ENCODE measurements at regions not wholly inside any gene's neighbourhood (a gene's known extent, or its start where the extent isn't known, plus 50 kb on each side); places are given as distances from the start of the nearest gene placed in this dataset.

DNA sequence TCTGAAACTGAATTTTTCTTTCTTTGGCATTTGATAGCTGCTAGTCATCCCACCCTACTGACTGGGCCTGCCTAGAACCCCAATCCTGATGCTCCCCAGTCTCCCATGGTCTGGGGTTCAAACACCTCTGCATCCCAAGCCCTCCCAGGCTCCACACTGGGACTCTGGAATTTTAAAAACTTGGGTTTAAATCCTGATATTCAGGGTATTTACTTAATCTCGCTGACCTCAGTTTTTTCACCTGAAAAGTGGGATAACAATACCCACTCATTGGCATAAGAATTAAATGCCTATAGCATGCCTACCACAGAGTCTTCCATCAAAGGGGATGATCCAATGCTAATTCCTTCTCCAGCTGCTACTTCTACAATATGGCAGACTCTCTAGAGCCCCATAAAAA, 264.4 kb downstream of the NPIPA8 start:
- H3K4me3 ChIP-seq: no peak overlapping the region
- no peak overlapping the region for H3K27ac ChIP-seq
- no peaks in the 10 kb centered on the region for H3K9me3 ChIP-seq
- no peak for ATAC-seq
- DNase-seq: no peak
- TF ChIP-seq, protein P1, sequence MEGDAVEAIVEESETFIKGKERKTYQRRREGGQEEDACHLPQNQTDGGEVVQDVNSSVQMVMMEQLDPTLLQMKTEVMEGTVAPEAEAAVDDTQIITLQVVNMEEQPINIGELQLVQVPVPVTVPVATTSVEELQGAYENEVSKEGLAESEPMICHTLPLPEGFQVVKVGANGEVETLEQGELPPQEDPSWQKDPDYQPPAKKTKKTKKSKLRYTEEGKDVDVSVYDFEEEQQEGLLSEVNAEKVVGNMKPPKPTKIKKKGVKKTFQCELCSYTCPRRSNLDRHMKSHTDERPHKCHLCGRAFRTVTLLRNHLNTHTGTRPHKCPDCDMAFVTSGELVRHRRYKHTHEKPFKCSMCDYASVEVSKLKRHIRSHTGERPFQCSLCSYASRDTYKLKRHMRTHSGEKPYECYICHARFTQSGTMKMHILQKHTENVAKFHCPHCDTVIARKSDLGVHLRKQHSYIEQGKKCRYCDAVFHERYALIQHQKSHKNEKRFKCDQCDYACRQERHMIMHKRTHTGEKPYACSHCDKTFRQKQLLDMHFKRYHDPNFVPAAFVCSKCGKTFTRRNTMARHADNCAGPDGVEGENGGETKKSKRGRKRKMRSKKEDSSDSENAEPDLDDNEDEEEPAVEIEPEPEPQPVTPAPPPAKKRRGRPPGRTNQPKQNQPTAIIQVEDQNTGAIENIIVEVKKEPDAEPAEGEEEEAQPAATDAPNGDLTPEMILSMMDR (IDR thresholded peaks at IDR 0.05): no peak
- H3K36me3 ChIP-seq: no peaks in the 10 kb centered on the region
- intact Hi-C loops (cut with DNase I): no loop called here
- no peaks in the 10 kb centered on the region for H3K4me1 ChIP-seq
- no peaks in the 10 kb centered on the region for H3K27me3 ChIP-seq (ENCODE audit: low read depth)

DNA sequence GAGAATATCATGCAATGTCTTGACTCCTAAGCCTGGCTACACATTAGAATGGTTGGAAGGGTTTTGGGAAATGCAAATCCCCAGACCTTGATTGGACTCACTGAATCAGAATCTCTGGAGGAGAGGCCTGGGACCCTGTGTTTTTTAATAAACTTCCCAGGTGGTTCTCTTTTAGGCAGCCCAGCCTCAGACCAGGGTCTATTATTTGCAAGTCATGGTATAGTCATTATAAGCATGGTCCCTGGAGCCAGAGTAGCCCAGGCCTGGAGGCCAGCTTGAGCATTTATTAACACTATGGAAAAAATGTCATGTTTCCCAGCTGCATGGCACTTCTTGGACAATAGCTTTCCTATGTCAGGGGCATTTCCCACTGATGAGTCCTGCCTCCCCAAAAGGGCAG, 266.9 kb downstream of the NPIPA8 start:
- TF ChIP-seq, protein P1 (IDR thresholded peaks at IDR 0.05): no peak
- DNase-seq: no peak
- H3K36me3 ChIP-seq: no peaks in the 10 kb centered on the region
- H3K27me3 ChIP-seq (ENCODE audit: low read depth): no peaks in the 10 kb centered on the region
- intact Hi-C loops (cut with DNase I): no loop called here
- H3K9me3 ChIP-seq: no peaks in the 10 kb centered on the region
- H3K4me3 ChIP-seq: no peak overlapping the region
- no peak for ATAC-seq
- H3K27ac ChIP-seq: no peak overlapping the region
- no peaks in the 10 kb centered on the region for H3K4me1 ChIP-seq

DNA sequence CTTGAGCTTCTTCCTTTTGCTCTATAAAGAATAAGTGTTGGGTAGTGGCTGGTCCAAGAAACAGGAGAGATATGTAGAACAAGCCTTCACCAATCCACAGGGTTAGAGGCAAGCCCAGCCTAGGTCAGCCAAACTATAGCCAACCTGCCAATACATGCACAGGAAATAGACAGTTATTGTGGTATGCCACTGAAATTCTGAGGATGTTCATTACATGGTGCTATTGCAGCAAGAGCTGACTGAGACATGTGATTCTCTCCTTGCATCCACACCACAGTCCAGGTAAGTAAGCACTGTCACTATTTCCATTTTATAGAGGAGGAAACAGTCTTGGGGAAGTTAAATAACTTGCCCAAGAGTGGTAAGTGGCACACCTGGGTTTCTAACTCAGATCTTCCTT, 268.1 kb downstream of the NPIPA8 start:
- no peak for ATAC-seq
- Histone ChIP-seq H3K4me1 (no peaks in the 10 kb centered on the region), H3K36me3 (no peaks in the 10 kb centered on the region), H3K9me3 (no peaks in the 10 kb centered on the region), H3K4me3 (no peak overlapping the region), H3K27me3 (ENCODE audit: low read depth) (no peaks in the 10 kb centered on the region), H3K27ac (no peak overlapping the region)
- no peak for DNase-seq
- intact Hi-C loops (cut with DNase I): no loop called here
- TF ChIP-seq, protein P1 (IDR thresholded peaks at IDR 0.05): no peak

DNA sequence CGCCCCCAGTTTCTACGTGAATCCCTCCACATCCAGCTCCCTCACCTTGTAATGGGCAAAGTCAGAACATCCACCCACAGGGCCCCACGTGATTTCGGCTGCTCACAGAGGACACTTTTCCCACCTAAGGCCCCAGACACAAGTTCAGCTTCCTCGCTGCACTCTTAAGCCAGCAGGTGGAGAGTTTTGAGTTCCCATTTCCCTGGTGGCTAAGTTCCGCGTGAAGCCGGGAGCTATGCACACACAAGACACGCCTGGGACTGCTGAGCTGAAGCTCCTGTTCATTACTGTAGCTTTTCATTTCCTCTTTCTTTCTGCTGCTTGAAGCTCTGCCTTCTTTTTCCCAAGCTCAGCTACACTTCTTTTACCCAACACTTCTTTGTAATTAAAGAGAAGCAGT, 273.8 kb downstream of the NPIPA8 start:
- TF ChIP-seq, protein P1 (IDR thresholded peaks at IDR 0.05): no peak
- no peaks in the 10 kb centered on the region for H3K36me3 ChIP-seq
- H3K9me3 ChIP-seq: no peaks in the 10 kb centered on the region
- ATAC-seq: no peak
- no peaks in the 10 kb centered on the region for H3K4me1 ChIP-seq
- no peak overlapping the region for H3K4me3 ChIP-seq
- peaks cover 10% of the 10 kb centered on the region for H3K27me3 ChIP-seq (ENCODE audit: low read depth)
- intact Hi-C loops (cut with DNase I): no loop called here
- no peak for DNase-seq
- no peak overlapping the region for H3K27ac ChIP-seq

DNA sequence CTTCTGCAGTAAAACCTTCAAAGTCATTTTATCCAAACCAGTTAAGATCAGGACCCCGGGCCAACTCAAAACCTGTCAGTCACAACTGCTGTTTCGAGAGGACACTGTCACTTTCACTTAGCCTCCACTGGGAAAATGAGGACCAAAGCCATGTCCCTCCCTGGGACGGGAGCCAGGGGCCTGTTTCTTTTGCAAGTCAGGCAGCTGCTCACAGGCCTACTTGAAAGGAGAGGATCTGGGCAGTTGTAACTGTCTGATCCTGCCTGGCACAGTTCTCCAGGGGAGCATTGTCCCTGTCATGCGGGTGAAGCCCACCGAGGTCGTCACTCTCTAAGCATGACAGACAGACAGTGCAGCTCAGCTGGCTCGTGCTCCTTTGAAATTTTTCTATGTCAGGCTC, 276.2 kb downstream of the NPIPA8 start:
- Histone ChIP-seq H3K36me3 (no peaks in the 10 kb centered on the region), H3K4me3 (no peak overlapping the region), H3K27ac (no peak overlapping the region), H3K4me1 (no peaks in the 10 kb centered on the region), H3K9me3 (no peaks in the 10 kb centered on the region), H3K27me3 (ENCODE audit: low read depth) (peaks cover 10% of the 10 kb centered on the region)
- DNase-seq (no peak), ATAC-seq (no peak)
- intact Hi-C loops (cut with DNase I): no loop called here
- TF ChIP-seq, protein P1 (IDR thresholded peaks at IDR 0.05): no peak

DNA sequence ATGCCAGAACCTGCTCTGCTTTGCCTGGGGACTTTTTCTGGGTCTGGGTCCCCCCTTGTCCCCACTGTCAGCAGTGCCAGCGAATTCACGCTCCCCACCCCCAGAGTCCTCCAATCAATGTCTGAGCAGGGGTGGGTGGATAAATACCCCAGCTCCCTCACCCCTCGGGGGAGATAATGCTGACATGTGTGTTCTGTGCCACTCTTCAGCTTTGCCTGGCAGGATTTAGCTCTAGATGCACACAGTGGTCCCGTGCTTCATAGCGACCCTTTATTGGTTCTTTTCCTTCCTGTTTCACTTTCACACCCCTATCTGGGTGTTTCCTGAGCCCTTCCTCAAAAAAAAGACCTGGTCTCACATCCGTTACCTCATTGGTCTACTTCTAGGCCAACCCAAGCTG, 277.0 kb downstream of the NPIPA8 start:
- DNase-seq: no peak
- H3K4me1 ChIP-seq: no peaks in the 10 kb centered on the region
- ATAC-seq: no peak
- TF ChIP-seq, protein P1 (IDR thresholded peaks at IDR 0.05): no peak
- no peak overlapping the region for H3K27ac ChIP-seq
- no peaks in the 10 kb centered on the region for H3K36me3 ChIP-seq
- H3K27me3 ChIP-seq (ENCODE audit: low read depth): peaks cover 10% of the 10 kb centered on the region
- H3K9me3 ChIP-seq: no peaks in the 10 kb centered on the region
- intact Hi-C loops (cut with DNase I): no loop called here
- no peak overlapping the region for H3K4me3 ChIP-seq
